ENCODE measurements at regions not wholly inside any gene's neighbourhood (a gene's known extent, or its start where the extent isn't known, plus 50 kb on each side); places are given as distances from the start of the nearest gene placed in this dataset.
"Not testable (repeated sequence)": the region's sequence is repeated elsewhere in the genome, so short reads cannot be mapped to it uniquely, and the experiment has no call there.

DNA sequence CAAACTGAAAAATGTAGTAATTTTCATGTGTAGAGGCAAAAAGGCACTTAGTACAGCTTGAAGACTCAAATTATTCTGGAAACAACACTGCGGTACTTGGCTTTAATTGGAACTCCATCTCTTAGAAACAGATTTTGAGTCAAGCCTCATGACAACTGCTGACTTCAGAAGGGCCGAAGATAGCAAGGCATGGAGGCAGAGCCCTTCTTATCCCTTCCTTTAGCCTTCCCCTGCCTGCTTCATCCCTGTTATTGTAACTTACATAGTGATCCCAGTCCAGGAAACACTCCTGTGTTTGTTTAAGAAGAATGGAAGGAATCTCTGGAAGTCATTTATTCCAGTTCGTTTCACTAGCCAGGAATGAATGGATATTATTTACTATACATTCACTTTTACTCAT, 110.9 kb upstream of the FAM98A start:
- no peak for DNase-seq

DNA sequence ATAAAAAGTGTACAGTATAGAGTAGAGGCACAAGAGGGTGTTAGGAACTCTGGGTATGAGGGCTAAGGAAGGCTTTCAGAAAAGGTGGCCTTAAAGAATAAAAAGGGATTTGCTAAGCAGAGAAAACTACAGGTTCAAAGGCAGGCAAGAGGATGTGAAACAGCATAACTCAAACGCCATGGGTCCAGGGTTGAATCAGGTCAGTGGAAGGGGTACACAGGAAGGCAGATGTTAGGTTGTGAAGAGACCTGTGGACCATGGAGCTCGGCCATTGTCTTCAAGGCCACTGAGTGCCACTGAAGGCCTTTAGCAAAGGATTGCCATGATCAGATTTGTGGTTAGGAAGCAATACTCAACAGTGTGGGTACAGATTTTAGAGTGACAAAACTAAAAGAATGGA, 108.2 kb upstream of the FAM98A start:
- DNase-seq = no peak

- no peak for DNase-seq
Observed at GRCh38 chr2:33706410-33706809, 107.3 kb upstream of the FAM98A start.

GRCh38 chr2:33704406-33704855, 105.3 kb upstream of the FAM98A start:
- DNase-seq = no peak

DNA sequence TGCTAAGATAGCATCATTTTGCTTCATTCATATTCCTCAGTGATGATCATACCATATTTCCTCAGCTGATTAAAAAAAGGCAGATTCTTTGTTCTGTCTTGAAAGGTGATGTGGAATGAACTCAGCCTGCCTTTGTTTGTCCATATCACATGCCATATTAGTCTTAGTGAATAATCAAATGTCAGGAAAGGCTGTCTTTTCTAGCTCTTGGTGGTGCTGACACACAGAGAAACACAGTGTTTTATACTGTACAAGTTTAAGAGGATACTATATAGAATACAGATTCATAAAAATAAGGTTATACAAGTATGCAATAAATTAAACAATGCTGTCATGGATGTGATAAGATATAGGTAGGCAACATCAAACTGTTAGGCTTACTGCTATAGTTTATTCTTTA, 97.1 kb upstream of the FAM98A start:
- DNase-seq = no peak

DNA sequence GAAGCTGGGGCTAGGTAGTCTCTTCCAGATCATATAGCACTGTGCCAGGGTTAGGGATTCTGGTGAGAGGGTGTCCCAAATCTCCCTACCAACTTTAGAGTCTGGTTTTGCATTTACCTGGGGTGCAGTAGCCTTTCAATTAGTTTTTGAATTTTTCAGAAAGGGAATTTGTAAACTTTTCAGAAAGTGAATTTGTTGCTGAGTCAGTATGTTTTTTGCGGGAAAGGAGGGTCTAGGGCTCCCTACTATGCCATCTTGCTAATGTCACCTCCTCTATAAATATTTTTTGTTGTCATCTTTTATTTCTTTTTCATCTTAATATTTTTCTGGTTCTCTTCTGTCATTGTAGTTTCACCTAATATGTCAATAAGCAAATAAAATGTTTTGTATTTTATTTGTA, 95.8 kb upstream of the FAM98A start:
- DNase-seq = no peak

- DNase-seq = not testable (repeated sequence)
Observed at GRCh38 chr2:33690686-33691085, 91.6 kb upstream of the FAM98A start.

- DNase-seq = no peak
Observed at GRCh38 chr2:33681364-33681757, 82.3 kb upstream of the FAM98A start.

- no peak for DNase-seq
Observed at GRCh38 chr2:33680644-33681363, 81.7 kb upstream of the FAM98A start.

DNA sequence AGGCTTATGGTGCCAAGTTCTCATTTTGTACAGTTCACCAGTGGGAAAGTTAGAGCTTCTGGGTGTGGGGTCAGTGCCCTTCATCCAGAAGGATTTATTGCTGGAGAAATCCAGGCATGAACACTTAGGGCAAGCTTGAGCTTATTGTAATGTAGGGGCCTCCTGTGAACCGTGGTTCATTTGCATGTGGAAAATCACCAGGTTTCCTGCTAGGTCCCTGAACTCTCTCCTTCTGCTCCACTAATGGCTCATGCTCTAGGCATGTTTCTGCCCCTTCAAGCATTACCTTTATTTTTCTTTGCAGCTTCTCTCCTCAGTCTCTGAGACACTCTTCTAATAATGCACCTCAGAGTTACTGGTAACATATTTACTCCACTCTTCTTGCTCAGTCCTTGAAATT, 79.3 kb upstream of the FAM98A start:
- no peak for DNase-seq

GRCh38 chr2:33673937-33674336, 74.8 kb upstream of the FAM98A start:
- DNase-seq = no peak

- no peak for DNase-seq
Observed at GRCh38 chr2:33672896-33673295, 73.8 kb upstream of the FAM98A start.

- DNase-seq = no peak
Observed at GRCh38 chr2:33672389-33672788, 73.3 kb upstream of the FAM98A start.

DNA sequence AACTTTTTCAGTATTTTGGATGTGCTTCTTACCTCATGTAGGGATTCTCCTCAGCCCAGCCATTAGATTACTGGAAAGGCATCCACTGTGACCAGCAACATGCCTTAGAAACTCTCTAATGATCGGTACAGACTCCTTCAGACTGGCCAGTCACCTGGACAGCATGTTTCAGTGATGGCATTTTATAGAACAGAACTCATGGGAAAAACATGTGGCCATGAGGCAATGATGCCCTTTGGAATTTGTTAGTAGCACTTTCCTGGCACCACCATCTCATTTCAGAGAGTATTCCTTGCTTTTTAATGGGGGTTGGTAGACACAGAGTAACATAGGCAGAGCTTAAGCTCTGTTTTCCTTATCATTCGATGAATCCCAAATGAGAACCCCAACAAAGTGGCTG, 72.1 kb upstream of the FAM98A start:
- DNase-seq = no peak

GRCh38 chr2:33670392-33670937, 71.4 kb upstream of the FAM98A start:
- DNase-seq = peak; percentile 50

- DNase-seq = no peak
Observed at GRCh38 chr2:33666879-33667278, 67.8 kb upstream of the FAM98A start.

GRCh38 chr2:33665039-33665438, 65.9 kb upstream of the FAM98A start:
- no peak for DNase-seq

DNA sequence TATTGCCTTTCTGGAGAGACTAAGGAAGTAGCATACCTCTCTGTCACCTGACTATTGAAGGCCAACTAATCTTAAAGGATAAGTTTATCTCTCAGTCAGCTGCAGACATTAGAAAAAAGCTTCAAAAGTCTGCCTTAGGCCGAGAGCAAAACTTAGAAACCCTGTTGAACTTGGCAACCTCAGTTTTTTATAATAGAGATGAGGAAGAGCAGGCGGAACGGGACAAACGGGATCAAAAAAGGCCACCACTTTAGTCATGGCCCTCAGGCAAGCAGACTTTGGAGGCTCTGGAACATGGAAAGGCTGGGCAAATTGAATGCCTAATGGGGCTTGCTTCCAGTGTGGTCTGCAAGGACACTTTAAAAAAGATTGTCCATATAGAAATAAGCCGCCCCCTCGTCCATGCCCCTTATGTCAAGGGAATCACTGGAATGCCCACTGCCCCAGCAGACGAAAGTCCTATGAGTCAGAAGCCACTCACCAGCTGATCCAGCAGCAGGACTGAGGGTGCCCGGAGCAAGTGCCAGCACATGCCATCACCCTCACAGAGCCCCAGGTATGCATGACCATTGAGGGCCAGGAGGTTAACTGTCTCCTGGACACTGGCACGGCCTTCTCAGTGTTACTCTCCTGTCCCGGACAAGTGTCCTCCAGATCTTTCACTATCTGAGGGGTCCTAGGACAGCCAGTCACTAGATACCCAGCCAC, 61.5 kb upstream of the FAM98A start:
- DNase-seq = no peak

GRCh38 chr2:33655626-33656320, 56.7 kb upstream of the FAM98A start:
- no peak for DNase-seq

- DNase-seq = no peak
Observed at GRCh38 chr2:33652830-33653229, 53.7 kb upstream of the FAM98A start.

GRCh38 chr2:33650171-33650570, 51.1 kb upstream of the FAM98A start:
- DNase-seq = no peak
